SK-N-SH treated with all-trans-retinoic acid at 6 μM for 48 hours (cell line): ENCODE measurements at regions not wholly inside any gene's neighbourhood (a gene's known extent, or its start where the extent isn't known, plus 50 kb on each side); places are given as distances from the start of the nearest gene placed in this dataset.
A peak's percentile ranks its signal among the peaks of the same experiment; 100 is the strongest.

Source experiments
- ATAC-seq: fragments of 200-7000 bp; cut with Tn5 transposase; 3 replicates; pipeline ENCODE4 v1.9.1; 2020; ENCODE audit warnings: mild to moderate bottlenecking, moderate library complexity
- ARNTL ChIP-seq: fragments of 450-650 bp; formaldehyde crosslinking; IDR thresholded peaks from 2 replicates; pipeline ENCODE4 v1.5.0; 2020; ENCODE audit warnings: low read depth, mild to moderate bottlenecking, moderate library complexity, borderline replicate concordance
- BACH2 ChIP-seq: fragments of 250-450 bp; sonication (Bioruptor Pico); IDR thresholded peaks from 2 replicates; pipeline ENCODE4 v1.9.0; 2021; ENCODE audit warnings: mild to moderate bottlenecking, borderline replicate concordance
- CSDC2 ChIP-seq: fragments of 250-450 bp; sonication (Bioruptor Pico); IDR thresholded peaks from 2 replicates; pipeline ENCODE4 v1.5.0; 2020; ENCODE audit warnings: mild to moderate bottlenecking, moderate library complexity
- CSRNP3 ChIP-seq: fragments of 250-450 bp; sonication (Bioruptor Pico); IDR thresholded peaks from 2 replicates; pipeline ENCODE4 v1.5.1; 2021; ENCODE audit warnings: mild to moderate bottlenecking, moderate library complexity
- ESRRG ChIP-seq: fragments of 250-450 bp; sonication (Bioruptor Pico); IDR thresholded peaks from 2 replicates; pipeline ENCODE4 v1.6.1; 2021; ENCODE audit warnings: mild to moderate bottlenecking
- GLIS3 ChIP-seq: fragments of 250-450 bp; sonication (Bioruptor Pico); IDR thresholded peaks from 2 replicates; pipeline ENCODE4 v1.5.0; 2020; ENCODE audit warnings: mild to moderate bottlenecking, moderate library complexity
- ISL1 ChIP-seq: fragments of 250-450 bp; sonication (Bioruptor Pico); IDR thresholded peaks from 2 replicates; pipeline ENCODE4 v2.1.2; 2022; ENCODE audit warnings: mild to moderate bottlenecking, moderate library complexity
- OSR1 ChIP-seq: fragments of 250-450 bp; sonication (Bioruptor Pico); IDR thresholded peaks from 2 replicates; pipeline ENCODE4 v1.8.0; 2022; ENCODE audit warnings: moderate library complexity, mild to moderate bottlenecking, inconsistent platforms
- PATZ1 ChIP-seq: fragments of 250-450 bp; sonication (Bioruptor Pico); IDR thresholded peaks from 2 replicates; pipeline ENCODE4 v1.8.0; 2020; ENCODE audit warnings: mild to moderate bottlenecking, moderate library complexity, borderline replicate concordance
- POU6F1 ChIP-seq: fragments of 250-450 bp; sonication (Bioruptor Pico); IDR thresholded peaks from 2 replicates; pipeline ENCODE4 v1.8.0; 2021; ENCODE audit warnings: low read depth, mild to moderate bottlenecking, moderate library complexity, borderline replicate concordance
- PPARA ChIP-seq: fragments of 250-450 bp; sonication (Bioruptor Pico); IDR thresholded peaks from 2 replicates; pipeline ENCODE4 v1.5.0; 2020; ENCODE audit warnings: mild to moderate bottlenecking, borderline replicate concordance
- RARB ChIP-seq: fragments of 250-450 bp; sonication (Bioruptor Pico); IDR thresholded peaks from 2 replicates; pipeline ENCODE4 v1.8.0; 2021; ENCODE audit warnings: mild to moderate bottlenecking, moderate library complexity
- SNAI2 ChIP-seq: fragments of 250-450 bp; sonication (Bioruptor Pico); IDR thresholded peaks from 2 replicates; pipeline ENCODE4 v1.5.0; 2020; ENCODE audit warnings: mild to moderate bottlenecking, moderate library complexity
- TCF4 ChIP-seq: fragments of 250-450 bp; sonication (Bioruptor Pico); IDR thresholded peaks from 2 replicates; pipeline ENCODE4 v1.8.0; 2021; ENCODE audit warnings: mild to moderate bottlenecking, moderate library complexity, borderline replicate concordance
- TOX ChIP-seq: fragments of 250-450 bp; sonication (Bioruptor Pico); IDR thresholded peaks from 2 replicates; pipeline ENCODE4 v1.8.0; 2021; ENCODE audit warnings: mild to moderate bottlenecking, moderate library complexity, borderline replicate concordance
- ZC3H10 ChIP-seq: fragments of 250-450 bp; sonication (Bioruptor Pico); IDR thresholded peaks from 2 replicates; pipeline ENCODE4 v1.5.1; 2021; ENCODE audit warnings: mild to moderate bottlenecking, moderate library complexity
- ZFP30 ChIP-seq: fragments of 450-650 bp; formaldehyde crosslinking; IDR thresholded peaks from 2 replicates; pipeline ENCODE4 v1.5.0; 2022; ENCODE audit warnings: mild to moderate bottlenecking, moderate library complexity
- ZNF565 ChIP-seq: fragments of 450-650 bp; formaldehyde crosslinking; conservative IDR thresholded peaks from 2 replicates; pipeline ENCODE4 v1.5.0; 2020; ENCODE audit warnings: low read depth, mild to moderate bottlenecking, moderate library complexity
- ZNF70 ChIP-seq: fragments of 450-650 bp; formaldehyde crosslinking; IDR thresholded peaks from 2 replicates; pipeline ENCODE4 v1.5.0; 2020; ENCODE audit warnings: mild to moderate bottlenecking, moderate library complexity
- ZNF8 ChIP-seq: fragments of 450-650 bp; formaldehyde crosslinking; IDR thresholded peaks from 2 replicates; pipeline ENCODE4 v1.5.0; 2020; ENCODE audit warnings: mild to moderate bottlenecking, moderate library complexity
- TF ChIP-seq, protein P1 (sequence below): fragments of 250-450 bp; sonication (Bioruptor Pico); IDR thresholded peaks from 2 replicates; pipeline ENCODE4 v1.5.0; 2020; ENCODE audit warnings: mild to moderate bottlenecking, moderate library complexity

DNA sequence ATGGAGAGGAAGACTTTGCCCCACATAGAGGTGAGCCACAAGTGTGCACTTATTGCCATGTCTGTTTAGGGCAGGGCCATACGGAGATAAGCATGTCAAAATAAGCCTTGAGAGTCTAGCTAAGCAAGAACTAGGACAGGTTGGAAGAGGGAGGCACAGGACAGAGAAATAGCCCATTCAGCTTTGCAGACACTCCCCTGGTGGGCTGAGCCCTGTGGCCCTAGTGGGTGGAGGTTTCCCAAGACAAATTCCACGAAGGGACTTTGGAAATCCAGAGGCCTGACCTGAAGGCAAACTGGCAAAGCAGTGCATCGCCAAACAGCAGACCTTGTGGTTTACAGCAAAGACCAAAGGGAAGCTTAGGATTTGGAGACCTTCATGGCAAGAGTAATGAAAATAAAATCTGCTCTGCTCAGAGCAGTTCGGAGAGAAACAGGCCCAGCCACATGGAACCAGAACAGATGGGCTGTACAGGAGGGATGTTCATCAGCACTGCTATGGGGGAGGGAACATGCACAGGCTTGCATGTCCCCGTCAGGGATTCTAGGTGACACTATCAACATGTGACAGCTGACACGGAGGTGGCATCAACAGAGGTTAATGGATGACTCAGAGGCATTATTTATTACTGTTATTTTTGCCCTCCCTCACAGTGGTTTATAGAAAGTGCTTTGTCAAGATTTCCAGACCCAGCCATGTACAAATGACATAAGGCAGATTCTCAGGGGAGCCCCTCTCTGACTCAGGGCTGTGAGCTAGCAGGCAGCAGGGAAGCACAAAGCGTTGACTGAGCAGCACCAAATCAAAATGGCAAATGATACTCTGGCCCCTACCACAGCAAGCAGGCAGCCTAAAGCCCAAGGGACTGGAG lies 90.1 kb upstream of the IRF2BP2 start:
- TF ChIP-seq TOX (CRISPR knock-in tag): peak; percentile 87
- TF ChIP-seq RARB: no peak; the same call in 1 of the 2 replicates
- TF ChIP-seq POU6F1 (CRISPR knock-in tag): peak; percentile 60; the same call in 1 of the 2 replicates
- TF ChIP-seq ZC3H10 (CRISPR knock-in tag): peak; percentile 90
- no peak for TF ChIP-seq ISL1 (CRISPR knock-in tag)
- TF ChIP-seq, all 23 proteins: peak for 3
- ATAC-seq: peak; percentile 92

GRCh38 chr1:234698686-234699085 lies 88.7 kb upstream of the IRF2BP2 start:
- TF ChIP-seq PPARA (CRISPR knock-in tag) (no peak), ZNF8 (no peak), POU6F1 (CRISPR knock-in tag) (no peak), OSR1 (CRISPR knock-in tag) (no peak), ISL1 (CRISPR knock-in tag) (no peak), CSDC2 (CRISPR knock-in tag) (no peak), BACH2 (CRISPR knock-in tag) (no peak), ZNF565 (CRISPR knock-in tag) (no peak), ESRRG (no peak), GLIS3 (no peak), ZC3H10 (CRISPR knock-in tag) (no peak)
- TF ChIP-seq, all 23 proteins: peak for 0
- ATAC-seq: no peak

- no peak for ATAC-seq
- no peak for TF ChIP-seq ZNF70 (CRISPR knock-in tag)
- TF ChIP-seq TCF4 (CRISPR knock-in tag): no peak
- TF ChIP-seq BACH2 (CRISPR knock-in tag): no peak
- no peak for TF ChIP-seq OSR1 (CRISPR knock-in tag)
- no peak for TF ChIP-seq CSRNP3 (CRISPR knock-in tag)
- no peak for TF ChIP-seq ZFP30
- TF ChIP-seq GLIS3: no peak
- TF ChIP-seq TOX (CRISPR knock-in tag): no peak
- TF ChIP-seq ZC3H10 (CRISPR knock-in tag): no peak
- TF ChIP-seq ZNF565 (CRISPR knock-in tag): no peak
- TF ChIP-seq ARNTL: no peak
- TF ChIP-seq SNAI2: no peak
- no peak for TF ChIP-seq ESRRG
- TF ChIP-seq, protein P1, sequence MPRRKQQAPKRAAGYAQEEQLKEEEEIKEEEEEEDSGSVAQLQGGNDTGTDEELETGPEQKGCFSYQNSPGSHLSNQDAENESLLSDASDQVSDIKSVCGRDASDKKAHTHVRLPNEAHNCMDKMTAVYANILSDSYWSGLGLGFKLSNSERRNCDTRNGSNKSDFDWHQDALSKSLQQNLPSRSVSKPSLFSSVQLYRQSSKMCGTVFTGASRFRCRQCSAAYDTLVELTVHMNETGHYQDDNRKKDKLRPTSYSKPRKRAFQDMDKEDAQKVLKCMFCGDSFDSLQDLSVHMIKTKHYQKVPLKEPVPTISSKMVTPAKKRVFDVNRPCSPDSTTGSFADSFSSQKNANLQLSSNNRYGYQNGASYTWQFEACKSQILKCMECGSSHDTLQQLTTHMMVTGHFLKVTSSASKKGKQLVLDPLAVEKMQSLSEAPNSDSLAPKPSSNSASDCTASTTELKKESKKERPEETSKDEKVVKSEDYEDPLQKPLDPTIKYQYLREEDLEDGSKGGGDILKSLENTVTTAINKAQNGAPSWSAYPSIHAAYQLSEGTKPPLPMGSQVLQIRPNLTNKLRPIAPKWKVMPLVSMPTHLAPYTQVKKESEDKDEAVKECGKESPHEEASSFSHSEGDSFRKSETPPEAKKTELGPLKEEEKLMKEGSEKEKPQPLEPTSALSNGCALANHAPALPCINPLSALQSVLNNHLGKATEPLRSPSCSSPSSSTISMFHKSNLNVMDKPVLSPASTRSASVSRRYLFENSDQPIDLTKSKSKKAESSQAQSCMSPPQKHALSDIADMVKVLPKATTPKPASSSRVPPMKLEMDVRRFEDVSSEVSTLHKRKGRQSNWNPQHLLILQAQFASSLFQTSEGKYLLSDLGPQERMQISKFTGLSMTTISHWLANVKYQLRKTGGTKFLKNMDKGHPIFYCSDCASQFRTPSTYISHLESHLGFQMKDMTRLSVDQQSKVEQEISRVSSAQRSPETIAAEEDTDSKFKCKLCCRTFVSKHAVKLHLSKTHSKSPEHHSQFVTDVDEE (CRISPR knock-in tag): no peak
- no peak for TF ChIP-seq PPARA (CRISPR knock-in tag)
- TF ChIP-seq RARB: no peak
- no peak for TF ChIP-seq POU6F1 (CRISPR knock-in tag)
- TF ChIP-seq ISL1 (CRISPR knock-in tag): no peak
- no peak for TF ChIP-seq ZNF8
- TF ChIP-seq PATZ1 (CRISPR knock-in tag): no peak
Measured at GRCh38 chr1:234697741-234698140, 87.8 kb upstream of the IRF2BP2 start.
